NCI-H2029 (cell line): ENCODE measurements at regions not wholly inside any gene's neighbourhood (a gene's known extent, or its start where the extent isn't known, plus 50 kb on each side); places are given as distances from the start of the nearest gene placed in this dataset.

ENCODE experiments used
- DNase-seq: peaks from one replicate; lab custom pipeline; 2025; lab: John Stamatoyannopoulos, UW

DNA sequence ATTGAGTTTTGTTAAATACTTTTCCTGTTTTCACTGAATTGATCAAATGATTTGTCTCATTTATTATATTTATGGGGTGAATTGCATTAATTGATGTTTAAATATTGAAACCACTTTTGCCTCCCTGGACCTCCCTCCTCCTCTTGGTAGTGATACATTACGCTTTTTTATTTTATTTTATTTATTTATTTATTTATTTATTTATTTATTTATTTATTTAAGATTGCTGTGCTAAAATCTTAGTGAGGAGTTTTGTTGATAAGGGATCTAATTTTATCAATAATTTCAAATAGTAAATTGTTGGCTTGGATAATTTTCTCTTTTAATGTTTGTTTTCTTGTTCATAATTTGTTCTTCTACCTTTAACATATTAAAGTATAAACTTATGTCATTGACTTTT is 1281.0 kb upstream of the NXPH2 start:
- no peak for DNase-seq

DNA sequence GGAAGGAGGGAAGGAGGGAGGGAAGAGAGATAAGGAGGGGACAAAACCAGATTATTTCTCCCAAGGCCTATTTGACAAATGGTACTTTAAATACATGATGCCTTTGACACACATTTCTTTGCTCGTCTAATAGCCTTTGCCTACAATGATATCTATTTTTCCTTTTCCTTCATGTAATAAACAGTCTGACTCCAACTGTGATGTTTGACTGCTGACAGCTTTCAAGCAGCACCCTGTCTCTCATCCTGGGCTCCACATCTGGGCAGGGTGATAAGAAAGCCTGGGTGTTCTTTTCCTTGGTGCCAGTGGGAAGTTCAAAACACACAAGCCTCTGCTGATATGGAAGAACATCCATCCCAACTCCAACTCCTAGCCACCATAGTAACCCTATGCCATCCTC is 1277.7 kb upstream of the NXPH2 start:
- no peak for DNase-seq

DNA sequence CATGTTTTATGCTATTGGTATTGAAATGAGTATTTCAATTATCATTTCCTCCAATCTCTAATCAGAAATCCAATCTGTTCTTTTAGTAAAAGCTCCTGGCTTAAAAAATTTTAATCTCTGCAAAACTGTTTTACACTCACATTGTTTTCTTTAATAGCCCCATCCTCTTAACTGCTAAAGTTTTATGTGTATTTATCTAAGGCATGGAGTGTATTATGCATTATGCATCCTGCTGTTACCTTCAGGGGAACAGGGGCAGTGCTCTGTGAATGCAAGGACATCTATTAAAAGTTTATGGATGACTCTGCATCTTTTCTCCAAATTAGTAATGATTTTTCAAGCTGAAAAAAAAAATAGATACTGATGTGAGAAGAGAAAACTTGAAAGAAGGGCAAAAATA is 1261.6 kb upstream of the NXPH2 start:
- DNase-seq, result no peak

DNA sequence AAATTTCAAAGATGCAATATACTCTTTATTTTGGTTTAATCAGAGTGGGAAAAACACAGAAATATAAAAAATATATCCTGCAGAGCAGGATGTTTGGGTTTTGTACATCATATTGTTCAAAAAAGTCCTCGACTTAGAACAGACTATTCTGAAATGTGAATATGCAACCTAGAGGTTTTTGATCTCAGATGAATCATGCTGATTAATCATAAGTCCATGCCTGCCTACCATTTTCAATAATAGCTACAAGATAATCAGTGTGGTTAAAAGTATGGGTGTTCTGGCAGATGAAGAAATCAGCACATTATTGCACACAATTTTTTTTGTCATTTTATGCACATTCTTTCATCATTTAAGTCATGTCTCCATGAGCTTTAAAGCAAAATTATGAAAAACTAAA is 1261.0 kb upstream of the NXPH2 start:
- DNase-seq, result no peak

DNA sequence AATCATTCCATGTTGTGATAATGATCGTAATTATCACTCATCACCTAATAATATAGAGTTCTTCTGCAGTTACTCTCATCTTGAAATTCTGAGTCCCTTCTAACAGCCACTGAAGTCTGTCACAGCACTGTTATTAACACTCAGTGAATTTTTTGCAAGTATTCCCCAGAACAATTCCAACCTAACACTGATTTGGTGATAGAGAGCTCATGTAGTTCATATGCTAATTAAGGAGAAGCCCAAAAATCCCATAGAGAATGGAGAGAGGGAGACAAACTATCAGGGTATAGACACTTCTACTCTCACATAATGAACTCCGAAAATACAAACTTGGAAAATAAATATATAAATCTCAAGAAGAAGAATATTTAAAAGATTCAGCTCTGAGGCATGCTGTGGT is 1253.4 kb upstream of the NXPH2 start:
- no peak for DNase-seq

DNA sequence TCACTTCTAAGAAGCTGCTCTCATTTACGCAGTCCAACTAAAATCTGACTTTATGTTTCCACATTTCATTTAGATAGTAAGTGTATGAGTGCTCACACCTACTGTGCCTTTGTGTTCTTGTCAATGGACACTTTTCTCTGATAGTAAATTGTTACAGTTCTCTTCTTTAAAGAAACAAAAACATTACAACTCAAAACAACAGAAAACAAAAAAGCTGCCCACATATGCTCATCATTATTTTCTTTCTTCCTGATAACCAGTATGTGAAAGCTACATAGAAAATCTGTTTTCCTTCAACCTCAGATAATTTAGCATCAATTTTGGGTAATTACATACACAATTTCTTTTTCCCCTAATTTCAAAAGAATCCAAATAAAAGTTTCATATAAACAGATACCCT is 1247.8 kb upstream of the NXPH2 start:
- no peak for DNase-seq

DNA sequence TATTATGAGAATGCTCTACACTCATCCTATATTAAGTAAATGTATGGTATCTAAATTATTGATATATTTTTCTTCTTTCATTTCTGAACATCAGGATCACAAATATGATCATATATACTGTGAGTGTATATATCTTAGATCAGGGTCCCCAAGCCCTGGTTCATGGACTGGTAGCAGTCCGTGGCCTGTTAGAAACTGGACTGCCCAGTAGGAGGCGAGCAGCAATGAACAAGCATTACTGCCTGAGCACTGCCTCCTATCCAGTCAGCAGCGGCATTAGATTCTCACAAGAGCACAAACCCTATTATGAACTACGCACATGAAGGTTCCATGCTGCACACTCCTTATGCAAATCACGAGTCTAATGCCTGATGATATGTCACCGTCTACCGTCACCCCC is 1247.1 kb upstream of the NXPH2 start:
- DNase-seq, result no peak

DNA sequence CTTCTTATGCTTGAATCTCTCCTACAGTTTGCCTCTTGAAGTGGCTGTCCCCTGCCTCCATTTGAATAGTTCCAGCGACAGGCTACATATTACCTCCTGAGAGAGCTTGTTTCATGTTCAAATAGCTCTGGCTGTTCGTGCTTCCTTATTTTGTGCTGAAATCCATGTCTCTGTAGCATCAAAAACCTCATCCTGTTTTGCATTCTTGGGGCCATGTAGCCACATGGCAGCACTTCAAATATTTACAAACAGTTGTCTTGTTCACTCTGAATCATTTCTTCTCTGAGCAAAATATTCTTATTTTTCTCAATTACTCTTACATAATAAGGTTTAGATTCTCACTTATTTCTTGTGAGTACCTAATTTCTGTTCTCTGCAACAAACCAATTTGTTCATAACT is 1243.1 kb upstream of the NXPH2 start:
- no peak for DNase-seq

DNA sequence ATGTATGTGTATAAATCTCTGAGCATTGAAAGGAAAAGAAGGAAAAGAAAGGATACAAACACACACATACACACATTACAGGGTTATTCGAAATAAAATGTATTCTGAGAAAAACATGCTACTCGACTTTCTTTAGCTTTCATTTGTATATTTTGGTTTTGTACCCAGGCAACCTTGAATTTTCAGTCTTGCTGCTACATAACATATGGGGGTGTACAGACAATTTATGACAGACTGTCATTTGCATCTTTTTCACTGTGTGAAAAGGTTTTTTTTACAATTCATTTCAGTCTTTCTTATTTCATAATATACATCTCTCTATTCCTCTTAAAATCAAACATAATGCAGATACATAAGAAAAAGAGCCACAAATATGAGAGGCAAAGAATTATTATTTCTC is 1238.4 kb upstream of the NXPH2 start:
- no peak for DNase-seq

DNA sequence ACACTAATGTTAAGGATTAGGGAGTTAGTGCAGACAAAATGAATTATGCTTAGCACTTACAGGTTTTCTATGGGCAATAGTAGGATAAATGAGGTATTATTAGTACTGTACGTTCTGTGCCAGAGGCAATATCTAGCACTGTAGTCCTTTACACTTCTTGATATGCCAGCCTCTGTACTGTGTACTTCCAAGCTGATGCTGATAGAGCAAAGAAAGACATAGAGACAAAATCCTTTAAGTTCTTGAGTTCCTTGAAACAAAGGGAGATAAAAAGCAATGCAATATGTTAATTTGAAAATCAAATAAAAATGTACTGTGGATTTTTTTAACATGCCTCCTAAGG is 1234.0 kb upstream of the NXPH2 start:
- DNase-seq, result no peak

DNA sequence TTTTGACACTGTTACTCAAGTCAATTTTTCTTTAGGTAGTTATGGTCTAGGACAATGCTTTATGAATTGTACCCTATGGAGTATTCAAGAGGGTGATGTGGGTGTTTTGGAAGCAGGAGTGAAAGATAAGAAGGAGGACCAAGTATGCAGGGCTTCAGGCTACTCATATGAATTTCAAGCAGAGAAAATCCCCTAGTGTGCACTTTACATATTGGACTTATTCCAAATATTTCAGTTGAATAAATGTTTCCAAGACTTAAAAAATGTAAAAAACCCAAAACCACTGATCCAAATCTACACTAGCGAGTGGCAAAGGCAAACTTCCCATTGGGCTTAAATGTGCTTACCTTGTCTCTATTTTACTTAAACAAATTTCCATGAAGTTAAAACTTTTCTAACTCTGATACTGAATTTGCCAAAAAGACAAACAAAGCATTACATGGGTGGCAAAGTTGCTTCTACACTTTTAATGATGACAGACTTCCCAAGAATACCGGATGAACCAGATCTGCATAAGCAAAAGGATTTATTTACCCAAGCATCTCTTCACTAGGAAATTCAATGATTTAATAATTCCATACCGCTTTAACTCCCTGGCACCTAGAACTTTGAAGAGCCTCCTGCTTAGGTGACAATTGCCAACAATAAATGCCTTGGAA is 1233.5 kb upstream of the NXPH2 start:
- no peak for DNase-seq

DNA sequence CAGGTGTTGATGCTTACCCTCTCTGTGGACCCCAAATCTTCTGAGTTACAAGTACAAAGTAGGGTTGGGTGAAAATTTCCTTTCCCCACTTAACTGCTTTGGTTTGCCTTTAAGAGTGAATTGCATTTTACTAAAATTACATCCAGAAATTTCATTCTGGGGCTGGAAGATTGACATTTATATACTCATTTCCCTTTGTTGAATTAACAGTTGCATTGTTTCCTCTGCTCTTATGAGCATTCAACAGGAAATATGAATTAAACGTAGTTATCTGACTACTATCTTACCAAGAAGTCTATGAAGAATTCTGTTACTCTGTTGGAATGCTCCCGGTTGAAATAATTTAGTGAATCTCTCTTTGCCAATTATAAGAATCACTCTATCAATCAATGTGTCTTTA is 1231.1 kb upstream of the NXPH2 start:
- no peak for DNase-seq

DNA sequence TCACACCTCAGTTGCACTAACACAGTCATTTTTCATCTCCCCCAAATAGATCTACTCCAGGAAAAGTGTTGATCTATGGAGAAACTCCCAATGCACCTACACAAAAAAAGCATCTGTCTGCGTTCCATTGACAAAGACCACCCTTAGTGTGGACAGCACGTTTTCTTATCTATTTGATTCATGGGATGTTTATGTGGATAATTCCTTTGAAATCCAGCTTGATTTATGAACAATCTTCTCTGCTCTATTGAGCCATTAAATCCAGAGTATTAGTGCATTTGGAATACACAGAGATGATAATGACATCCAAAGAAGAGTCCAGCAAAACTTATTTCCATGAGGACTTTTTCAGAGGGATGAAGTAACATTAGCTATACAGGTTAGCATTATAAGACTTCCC is 1221.9 kb upstream of the NXPH2 start:
- no peak for DNase-seq

DNA sequence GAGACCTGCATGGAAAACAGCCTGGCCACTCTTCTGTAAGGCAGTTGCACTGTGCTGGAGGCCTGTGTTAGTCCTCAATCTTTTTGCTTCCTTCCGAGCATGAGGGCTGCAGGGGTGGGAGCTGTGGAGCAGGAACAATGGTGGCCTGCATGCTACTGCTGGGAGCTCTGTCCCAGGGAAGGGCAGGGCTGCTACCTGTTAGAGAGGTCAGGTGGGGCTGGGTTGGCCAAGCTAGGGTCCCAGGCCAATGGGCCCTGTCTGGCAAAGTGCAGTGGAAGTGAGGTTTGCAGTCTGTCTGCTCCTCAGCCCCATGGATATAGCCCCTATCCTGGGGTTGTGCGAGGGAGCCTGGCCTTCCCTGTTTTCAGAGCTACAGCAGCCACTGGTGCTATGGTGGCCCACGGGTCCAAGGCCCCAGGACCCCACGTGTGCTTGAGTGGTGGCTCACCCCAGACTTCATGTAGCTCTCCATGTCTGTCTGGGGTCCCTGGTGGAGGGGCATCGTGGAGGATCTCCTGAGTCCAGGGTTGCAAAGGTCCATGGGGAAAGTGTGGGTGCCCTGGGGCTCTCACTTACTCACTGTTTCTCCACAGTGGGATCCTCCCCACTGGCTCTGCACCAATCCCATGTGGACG is 1212.6 kb upstream of the NXPH2 start:
- DNase-seq, result no peak

DNA sequence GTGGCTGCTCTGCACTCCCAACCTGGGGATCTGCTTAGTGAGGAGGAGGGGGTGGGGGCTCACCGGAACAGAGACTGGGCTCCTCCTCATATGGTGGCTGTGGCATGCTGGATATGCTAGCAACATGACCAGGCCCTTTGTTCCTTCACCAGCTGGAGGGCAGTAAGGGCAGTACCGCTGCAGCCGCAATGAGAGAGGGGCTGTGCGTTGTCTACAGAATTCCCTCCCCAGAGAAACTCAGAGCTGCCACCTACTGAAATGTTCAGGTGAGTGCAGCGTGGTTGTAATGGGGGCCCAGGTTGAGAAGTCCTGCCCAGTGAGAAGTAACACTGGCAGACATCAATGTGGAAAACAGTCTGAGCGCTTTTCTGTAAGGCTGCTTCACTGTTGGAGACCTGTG is 1211.9 kb upstream of the NXPH2 start:
- no peak for DNase-seq

DNA sequence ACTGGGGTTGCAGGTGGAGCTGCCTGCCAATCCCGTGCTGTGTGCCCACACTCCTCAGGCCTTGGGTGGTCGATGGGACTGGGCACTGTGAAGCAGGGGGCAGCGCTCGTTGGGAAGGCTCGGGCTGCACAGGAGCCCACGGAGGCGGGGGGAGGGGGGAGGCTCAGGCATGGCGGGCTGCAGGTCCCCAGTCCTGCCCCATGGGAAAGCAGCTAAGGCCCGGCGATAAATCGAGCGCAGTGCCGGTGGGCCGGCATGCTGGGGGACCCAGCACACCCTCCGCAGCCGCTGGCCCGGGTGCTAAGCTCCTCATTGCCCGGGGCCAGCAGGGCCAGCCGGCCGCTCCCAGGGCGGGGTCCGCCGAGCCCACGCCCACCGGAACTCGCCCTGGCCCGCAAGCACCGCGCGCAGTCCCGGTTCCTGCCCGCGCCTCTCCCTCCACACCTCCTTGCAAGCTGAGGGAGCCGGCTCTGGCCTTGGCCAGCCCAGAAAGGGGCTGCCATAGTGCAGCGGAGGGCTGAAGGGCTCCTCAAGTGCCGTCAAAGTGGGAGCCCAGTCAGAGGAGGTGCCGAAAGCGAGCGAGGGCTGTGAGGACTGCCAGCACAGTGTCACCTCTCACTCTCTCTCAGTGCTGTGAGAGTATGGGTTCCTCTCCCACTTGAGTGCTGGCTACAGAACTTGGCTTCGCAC is 1210.6 kb upstream of the NXPH2 start:
- DNase-seq, result no peak

DNA sequence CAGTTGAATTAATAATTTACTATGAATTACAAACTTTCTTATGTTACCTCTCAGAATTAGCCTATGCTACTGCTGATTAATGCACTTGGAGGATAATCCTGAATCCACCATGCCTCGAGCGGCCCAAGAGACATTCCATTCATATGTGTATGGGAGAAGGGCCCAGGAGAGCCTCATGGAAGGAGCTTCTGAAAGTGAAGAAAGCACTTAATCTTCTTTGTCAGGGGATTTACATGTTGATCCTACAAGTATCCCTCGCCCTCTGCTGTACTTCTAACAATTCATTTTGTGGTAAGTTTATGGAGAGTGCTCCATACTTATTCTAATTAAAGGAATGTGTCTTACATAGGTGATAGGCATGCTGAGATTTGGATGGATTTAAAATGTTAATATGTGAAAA is 1189.1 kb upstream of the NXPH2 start:
- DNase-seq, result no peak

DNA sequence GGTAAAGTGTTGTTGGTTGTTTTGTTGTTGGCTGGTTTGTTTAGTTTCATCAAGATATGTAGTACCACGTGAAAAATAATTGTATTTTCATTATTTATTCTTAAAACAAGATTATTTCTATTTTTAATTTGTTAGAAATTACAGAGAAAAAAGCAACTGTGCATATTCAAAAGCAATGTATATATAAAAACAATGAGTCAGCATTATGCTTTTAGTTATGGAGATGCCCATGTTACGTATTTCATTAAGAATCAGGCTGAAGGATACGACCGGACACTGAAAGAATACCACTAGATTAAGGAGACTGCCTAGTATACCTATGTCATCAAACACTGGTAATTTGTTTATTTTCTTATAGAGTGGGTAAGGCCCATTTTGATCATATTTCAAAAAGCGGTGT is 1188.4 kb upstream of the NXPH2 start:
- DNase-seq, result no peak

DNA sequence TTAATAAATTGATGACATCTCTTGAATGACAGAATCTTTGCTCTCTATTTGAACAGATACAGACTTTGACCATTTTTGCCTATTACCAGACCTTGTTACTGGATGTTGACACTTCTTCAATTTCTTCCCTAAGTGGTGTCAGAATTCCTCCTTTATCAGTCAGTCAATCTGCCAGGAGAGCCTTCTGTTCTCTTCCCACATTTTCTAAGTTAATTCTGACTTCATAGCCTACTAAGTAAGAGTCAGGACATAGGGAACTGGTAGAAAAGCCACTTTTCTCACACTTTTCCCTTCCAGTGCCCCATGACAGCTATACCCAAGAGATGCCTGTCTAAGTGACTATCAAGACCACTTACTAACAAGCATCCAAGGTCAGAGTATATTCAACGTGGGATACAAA is 1187.5 kb upstream of the NXPH2 start:
- no peak for DNase-seq

DNA sequence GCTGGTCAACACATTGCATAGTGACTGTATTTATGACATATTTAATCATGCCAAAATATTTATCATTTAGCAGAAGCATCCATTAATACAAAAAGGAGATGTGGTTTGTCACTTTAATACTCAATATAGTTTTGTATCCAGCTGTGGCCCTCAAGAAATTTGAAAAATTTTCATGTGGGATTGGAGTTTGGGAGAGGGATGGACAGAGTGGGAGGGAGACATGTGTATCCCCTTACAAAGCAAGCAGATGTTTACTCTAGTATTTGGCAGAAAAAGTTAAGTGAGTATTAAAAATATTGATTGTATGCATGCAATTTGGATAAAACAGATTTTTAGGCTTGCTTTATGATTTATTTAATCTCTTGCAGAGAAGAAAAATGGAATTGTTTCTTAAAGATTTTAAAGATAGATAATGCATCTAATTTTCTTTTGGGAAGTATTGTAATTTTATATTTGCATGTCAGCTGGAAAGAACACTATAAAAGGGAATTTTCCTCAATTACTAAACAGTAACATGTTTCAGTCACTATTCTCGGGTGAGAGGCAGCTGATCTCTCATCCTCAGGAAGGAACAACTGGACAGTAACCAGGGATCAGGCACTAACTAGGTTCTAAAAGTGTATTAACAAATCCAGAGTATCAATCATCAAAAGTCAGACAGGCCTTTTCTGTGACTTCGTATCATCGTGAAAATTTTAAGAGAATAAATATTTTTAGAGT is 1184.7 kb upstream of the NXPH2 start:
- DNase-seq, result no peak

DNA sequence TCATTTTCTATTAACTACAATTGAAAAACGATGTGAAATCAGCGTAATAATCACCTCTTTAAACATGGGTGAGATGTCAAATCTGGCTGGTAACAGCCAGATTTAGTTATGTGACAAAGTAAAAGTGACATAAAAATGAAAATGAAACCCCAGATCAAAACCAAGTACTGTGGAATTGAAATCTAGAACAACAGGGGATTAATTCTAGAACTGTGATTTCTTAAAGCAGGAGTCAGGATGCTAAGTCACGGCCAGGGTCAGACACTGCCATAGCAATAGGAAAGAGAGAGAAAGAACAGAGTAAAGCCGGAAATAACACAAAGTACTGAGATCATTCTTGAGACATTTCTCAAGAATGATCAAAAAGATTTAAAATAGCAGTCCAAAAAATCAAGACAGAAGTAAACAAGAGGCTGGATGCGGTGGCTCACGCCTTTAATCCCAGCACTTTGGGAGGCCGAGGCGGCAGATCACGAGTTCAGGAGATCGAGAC is 1183.7 kb upstream of the NXPH2 start:
- DNase-seq, result no peak

DNA sequence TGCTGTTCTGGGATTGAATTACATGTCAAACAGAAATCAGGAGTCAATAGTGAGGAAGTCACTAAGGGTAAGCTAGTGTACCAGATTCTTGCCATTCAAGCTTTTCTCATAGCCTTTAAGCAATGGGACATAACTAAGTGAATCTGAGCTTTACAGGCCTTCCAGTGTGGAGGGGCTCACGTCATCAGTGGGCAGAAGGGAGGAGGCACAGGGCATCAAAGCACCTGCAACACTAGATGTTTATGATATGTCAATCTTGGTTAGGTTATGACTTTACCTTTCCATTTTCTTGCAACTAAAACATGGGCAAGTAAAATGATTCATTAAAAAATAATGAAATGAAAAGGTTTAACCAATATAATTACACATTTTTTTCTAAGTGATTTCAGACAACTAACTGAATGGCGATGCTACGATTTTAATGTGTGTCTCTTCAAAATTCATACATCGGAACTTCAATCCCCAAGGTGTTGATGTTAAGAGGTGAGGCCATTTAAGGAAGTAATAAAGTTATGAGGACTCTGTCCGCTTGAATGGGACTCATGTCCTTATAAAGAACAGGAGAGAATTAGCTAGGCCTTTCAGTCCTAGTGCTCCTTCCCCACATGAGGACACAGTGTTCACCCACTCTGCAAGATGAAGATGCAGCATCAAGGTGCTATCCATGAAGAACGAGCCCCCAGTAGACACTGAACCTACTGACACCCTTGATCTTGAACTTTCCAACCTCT is 1169.2 kb upstream of the NXPH2 start:
- no peak for DNase-seq
